WTC11 (cell line): ENCODE measurements at regions not wholly inside any gene's neighbourhood (a gene's known extent, or its start where the extent isn't known, plus 50 kb on each side); places are given as distances from the start of the nearest gene placed in this dataset.

Source experiments
- ATAC-seq: fragments of 200-7000 bp; cut with Tn5 transposase; 2 replicates; pipeline ENCODE4 v1.10.0; 2021; ENCODE audit warnings: mild to moderate bottlenecking, moderate library complexity
- CTCF ChIA-PET: fragments of 300-600 bp; sonication (Branson Sonifier 250); formaldehyde crosslinking; loops from one replicate; lab custom pipeline; 2021; ENCODE audit warnings: antibody characterized with exemption; lab: Charles Lee
- POLR2A ChIA-PET: fragments of 350-600 bp; sonication (Branson Sonifier 250); formaldehyde crosslinking; loops from one replicate; lab custom pipeline; 2021; ENCODE audit warnings: antibody characterized with exemption; lab: Charles Lee
- DNase-seq: peaks from one replicate; pipeline ENCODE4 v3.0.0; 2021; ENCODE audit warnings: low spot score
- H3K27ac Mint-ChIP-seq: 2 replicates; pipeline ENCODE4 v1.8.0; 2021; ENCODE audit warnings: mixed read lengths
- H3K27me3 Mint-ChIP-seq: 2 replicates; pipeline ENCODE4 v1.8.0; 2021; ENCODE audit warnings: low read depth, mild to moderate bottlenecking, moderate library complexity, mixed read lengths
- H3K36me3 Mint-ChIP-seq: 2 replicates; pipeline ENCODE4 v1.8.0; 2021; ENCODE audit warnings: mixed read lengths
- H3K4me1 Mint-ChIP-seq: 2 replicates; pipeline ENCODE4 v1.8.0; 2022; ENCODE audit warnings: mixed read lengths
- H3K4me3 Mint-ChIP-seq: 2 replicates; pipeline ENCODE4 v1.8.0; 2021; ENCODE audit warnings: mild to moderate bottlenecking, moderate library complexity, mixed read lengths
- H3K9me3 Mint-ChIP-seq: 2 replicates; pipeline ENCODE4 v1.8.0; 2021; ENCODE audit warnings: mixed read lengths
- ATF2 ChIP-seq: sonication (generic); formaldehyde crosslinking; IDR thresholded peaks from 2 replicates; pipeline ENCODE4 v1.8.1; 2022; ENCODE audit warnings: low read depth, missing genetic modification reagents, borderline replicate concordance
- CDX4 ChIP-seq: fragments of 250-450 bp; sonication (Bioruptor Pico); IDR thresholded peaks from 2 replicates; pipeline ENCODE4 v1.9.0; 2021; ENCODE audit warnings: moderate library complexity, mild to moderate bottlenecking, inconsistent platforms, borderline replicate concordance
- CREM ChIP-seq: sonication (generic); formaldehyde crosslinking; IDR thresholded peaks from 2 replicates; pipeline ENCODE4 v1.8.1; 2022; ENCODE audit warnings: mild to moderate bottlenecking, missing genetic modification reagents, moderate library complexity
- E2F5 ChIP-seq: sonication (generic); formaldehyde crosslinking; IDR thresholded peaks from 2 replicates; pipeline ENCODE4 v1.8.1; 2022; ENCODE audit warnings: mild to moderate bottlenecking, moderate library complexity, missing genetic modification reagents
- ELF4 ChIP-seq: sonication (generic); formaldehyde crosslinking; IDR thresholded peaks from 2 replicates; pipeline ENCODE4 v1.8.1; 2022; ENCODE audit warnings: low read depth, mild to moderate bottlenecking, moderate library complexity, missing genetic modification reagents
- ETV6 ChIP-seq: sonication (generic); formaldehyde crosslinking; IDR thresholded peaks from 2 replicates; pipeline ENCODE4 v1.8.1; 2022; ENCODE audit warnings: mild to moderate bottlenecking, missing genetic modification reagents
- FOXP1 ChIP-seq: sonication (generic); formaldehyde crosslinking; IDR thresholded peaks from 2 replicates; pipeline ENCODE4 v1.8.0; 2022; ENCODE audit warnings: missing genetic modification reagents, mild to moderate bottlenecking, moderate library complexity, borderline replicate concordance
- IRF1 ChIP-seq: sonication (generic); formaldehyde crosslinking; IDR thresholded peaks from 2 replicates; pipeline ENCODE4 v1.8.0; 2023; ENCODE audit warnings: missing genetic modification reagents
- MXD4 ChIP-seq: fragments of 250-450 bp; sonication (Bioruptor Pico); IDR thresholded peaks from 2 replicates; pipeline ENCODE4 v1.8.0; 2021; ENCODE audit warnings: mild to moderate bottlenecking, moderate library complexity, borderline replicate concordance
- NFATC4 ChIP-seq: fragments of 250-450 bp; sonication (Bioruptor Pico); IDR thresholded peaks from 2 replicates; pipeline ENCODE4 v1.9.0; 2021; ENCODE audit warnings: mild to moderate bottlenecking
- NFE2L1 ChIP-seq: sonication (generic); formaldehyde crosslinking; IDR thresholded peaks from 2 replicates; pipeline ENCODE4 v1.8.1; 2023; ENCODE audit warnings: missing genetic modification reagents
- NFYB ChIP-seq: sonication (generic); formaldehyde crosslinking; conservative IDR thresholded peaks from 2 replicates; pipeline ENCODE4 v1.8.0; 2022; ENCODE audit warnings: low read depth, missing genetic modification reagents
- NR1H2 ChIP-seq: sonication (generic); formaldehyde crosslinking; IDR thresholded peaks from 2 replicates; pipeline ENCODE4 v1.9.0; 2021; ENCODE audit warnings: mild to moderate bottlenecking, moderate library complexity, missing genetic modification reagents
- PRRX2 ChIP-seq: fragments of 250-450 bp; sonication (Bioruptor Pico); IDR thresholded peaks from 2 replicates; pipeline ENCODE4 v1.8.0; 2021; ENCODE audit warnings: mild to moderate bottlenecking
- TCF7 ChIP-seq: sonication (generic); formaldehyde crosslinking; IDR thresholded peaks from 2 replicates; pipeline ENCODE4 v1.8.0; 2022; ENCODE audit warnings: mild to moderate bottlenecking, low read depth, missing genetic modification reagents, moderate library complexity
- TP53 ChIP-seq: sonication (generic); formaldehyde crosslinking; IDR thresholded peaks from 2 replicates; pipeline ENCODE4 v1.8.1; 2023; ENCODE audit warnings: mild to moderate bottlenecking, missing genetic modification reagents
- ZBTB21 ChIP-seq: sonication (generic); formaldehyde crosslinking; IDR thresholded peaks from 2 replicates; pipeline ENCODE4 v1.8.1; 2023; ENCODE audit warnings: mild to moderate bottlenecking, missing genetic modification reagents, borderline replicate concordance
- ZNF121 ChIP-seq: sonication (generic); formaldehyde crosslinking; IDR thresholded peaks from 2 replicates; pipeline ENCODE4 v1.8.0; 2023; ENCODE audit warnings: missing genetic modification reagents
- ZNF219 ChIP-seq: sonication (generic); formaldehyde crosslinking; IDR thresholded peaks from 2 replicates; pipeline ENCODE4 v1.8.0; 2023; ENCODE audit warnings: missing genetic modification reagents, mild to moderate bottlenecking, borderline replicate concordance
- ZNF317 ChIP-seq: sonication (generic); formaldehyde crosslinking; IDR thresholded peaks from 2 replicates; pipeline ENCODE4 v1.8.1; 2023; ENCODE audit warnings: low read depth, mild to moderate bottlenecking, moderate library complexity, missing genetic modification reagents, borderline replicate concordance
- ZNF423 ChIP-seq: fragments of 250-450 bp; sonication (Bioruptor Pico); IDR thresholded peaks from 2 replicates; pipeline ENCODE4 v2.1.2; 2022; ENCODE audit warnings: mild to moderate bottlenecking, moderate library complexity
- ZNF425 ChIP-seq: fragments of 250-450 bp; sonication (Bioruptor Pico); conservative IDR thresholded peaks from 2 replicates; pipeline ENCODE4 v1.9.0; 2021; ENCODE audit warnings: mild to moderate bottlenecking
- ZNF512 ChIP-seq: sonication (generic); formaldehyde crosslinking; IDR thresholded peaks from 2 replicates; pipeline ENCODE4 v1.8.1; 2022; ENCODE audit warnings: missing genetic modification reagents, borderline replicate concordance
- ZSCAN18 ChIP-seq: fragments of 250-450 bp; sonication (Bioruptor Pico); IDR thresholded peaks from 2 replicates; pipeline ENCODE4 v2.1.2; 2022; ENCODE audit warnings: mild to moderate bottlenecking, moderate library complexity

- peaks cover 25% of the 10 kb centered on the region for H3K36me3 Mint-ChIP-seq
- ChIA-PET POLR2A (no interaction called here), CTCF (interaction anchor here (1.3 kb wide), 1 partner anchor 71 kb away, joined by 3 read pairs; no protein-coding TSS in a partner anchor)
- H3K4me3 Mint-ChIP-seq: peak overlapping the region; percentile 22
- H3K9me3 Mint-ChIP-seq: peaks cover 29% of the 10 kb centered on the region
- H3K27ac Mint-ChIP-seq: peak overlapping the region; percentile 7; the same call in 1 of the 2 replicates
- H3K4me1 Mint-ChIP-seq: peaks cover 20% of the 10 kb centered on the region
- ATAC-seq (peak; percentile 95), DNase-seq (no peak)
- TF ChIP-seq E2F5 (CRISPR knock-in tag) (no peak), ZNF512 (CRISPR knock-in tag) (no peak), NFE2L1 (CRISPR knock-in tag) (no peak), ZNF317 (CRISPR knock-in tag) (no peak), CDX4 (no peak), TCF7 (CRISPR knock-in tag) (no peak), ETV6 (CRISPR knock-in tag) (no peak), TP53 (CRISPR knock-in tag) (no peak), ZNF121 (CRISPR knock-in tag) (no peak), ZBTB21 (no peak), NR1H2 (CRISPR knock-in tag) (no peak), PRRX2 (CRISPR knock-in tag) (no peak)
- H3K27me3 Mint-ChIP-seq: no peaks in the 10 kb centered on the region; the same call in 1 of the 2 replicates
Measured at GRCh38 chr4:17418010-17418409, 93.9 kb downstream of the QDPR start.

- DNase-seq: no peak
- H3K27ac Mint-ChIP-seq: no peak overlapping the region
- TF ChIP-seq CDX4 (no peak), NFYB (no peak), NFE2L1 (CRISPR knock-in tag) (no peak), MXD4 (CRISPR knock-in tag) (no peak), CREM (no peak), ZNF425 (CRISPR knock-in tag) (no peak), ZNF423 (CRISPR knock-in tag) (no peak), ELF4 (CRISPR knock-in tag) (no peak), ZNF219 (no peak), NFATC4 (CRISPR knock-in tag) (no peak), FOXP1 (CRISPR knock-in tag) (no peak), ZSCAN18 (CRISPR knock-in tag) (no peak), ZNF512 (CRISPR knock-in tag) (no peak), IRF1 (no peak), ATF2 (CRISPR knock-in tag) (no peak)
- TF ChIP-seq, all 79 proteins: peak for 0
- peaks cover 24% of the 10 kb centered on the region for H3K4me1 Mint-ChIP-seq
- H3K36me3 Mint-ChIP-seq: peaks cover 25% of the 10 kb centered on the region
- peaks cover 34% of the 10 kb centered on the region for H3K9me3 Mint-ChIP-seq
- POLR2A ChIA-PET: no interaction called here
- no peaks in the 10 kb centered on the region; the same call in 1 of the 2 replicates for H3K27me3 Mint-ChIP-seq
- CTCF ChIA-PET: interaction anchor here (1.1 kb wide), 1 partner anchor 58 kb away, joined by 3 read pairs; no protein-coding TSS in a partner anchor
- no peak overlapping the region for H3K4me3 Mint-ChIP-seq
- ATAC-seq: no peak
Measured at GRCh38 chr4:17414392-17414791, 97.5 kb downstream of the QDPR start.
